Stomach smooth muscle (tissue), 2 donors: ENCODE measurements at regions not wholly inside any gene's neighbourhood (a gene's known extent, or its start where the extent isn't known, plus 50 kb on each side); places are given as distances from the start of the nearest gene placed in this dataset.
"Not testable (repeated sequence)": the region's sequence is repeated elsewhere in the genome, so short reads cannot be mapped to it uniquely, and the experiment has no call there.

Experiments
- H3K27ac ChIP-seq: one replicate; pipeline ENCODE4 v1.7.0; 2013; ENCODE audit warnings: mild to moderate bottlenecking, low read length, inconsistent platforms
- H3K27me3 ChIP-seq, 2 donors: one replicate each; pipeline ENCODE4 v1.7.0; 2013; ENCODE audit warnings: low read length in 2 of 2; ENCODE audit not compliant: insufficient read depth in 2 of 2, control insufficient read depth in 1 of 2
- H3K36me3 ChIP-seq, 2 donors: one replicate each; pipeline ENCODE4 v1.7.0; 2013; ENCODE audit warnings: low read length in 2 of 2; ENCODE audit not compliant: control insufficient read depth in 2 of 2, insufficient read depth in 2 of 2
- H3K4me1 ChIP-seq: one replicate; pipeline ENCODE4 v1.7.0; 2013; ENCODE audit warnings: low read length; ENCODE audit not compliant: control insufficient read depth, insufficient read depth
- H3K4me3 ChIP-seq, 2 donors: one replicate each; pipeline ENCODE4 v1.7.0; 2013; ENCODE audit warnings: low read length in 2 of 2
- H3K9ac ChIP-seq, 2 donors: one replicate each; pipeline ENCODE4 v1.7.0; 2013; ENCODE audit warnings: low read length in 2 of 2, mild to moderate bottlenecking in 1 of 2
- H3K9me3 ChIP-seq, 2 donors: one replicate each; pipeline ENCODE4 v1.7.0; 2013; ENCODE audit warnings: low read length in 2 of 2; ENCODE audit not compliant: control insufficient read depth in 2 of 2
- donor health status: healthy.
- donor health status: Pancreatic carcinoma.

GRCh38 chr2:175690113-175690837 is 311.8 kb downstream of the LNPK start:
- no peak overlapping the region for H3K4me3 ChIP-seq
- H3K36me3 ChIP-seq, result no peaks in the 10 kb centered on the region
- no peaks in the 10 kb centered on the region for H3K9me3 ChIP-seq
- H3K27ac ChIP-seq, result no peak overlapping the region
- no peaks in the 10 kb centered on the region for H3K4me1 ChIP-seq
- H3K27me3 ChIP-seq, result peaks cover 6 to 15% of the 10 kb centered on the region in 2 donors
- no peak overlapping the region for H3K9ac ChIP-seq

- H3K4me3 ChIP-seq, result no peak overlapping the region
- H3K9me3 ChIP-seq, result no peaks in the 10 kb centered on the region
- H3K9ac ChIP-seq, result no peak overlapping the region
- H3K27ac ChIP-seq, result no peak overlapping the region
- H3K36me3 ChIP-seq, result no peaks in the 10 kb centered on the region
- peaks cover 11 to 12% of the 10 kb centered on the region in 2 donors for H3K27me3 ChIP-seq
- H3K4me1 ChIP-seq, result no peaks in the 10 kb centered on the region
Measured at GRCh38 chr2:175688243-175688642, 313.8 kb downstream of the LNPK start.

GRCh38 chr2:175687465-175687864 is 314.6 kb downstream of the LNPK start:
- Histone ChIP-seq H3K9me3 (no peaks in the 10 kb centered on the region), H3K27me3 (peaks cover 12 to 14% of the 10 kb centered on the region in 2 donors), H3K27ac (no peak overlapping the region), H3K9ac (no peak overlapping the region), H3K4me3 (no peak overlapping the region), H3K36me3 (no peaks in the 10 kb centered on the region), H3K4me1 (no peaks in the 10 kb centered on the region)

GRCh38 chr2:175686002-175686401 is 316.1 kb downstream of the LNPK start:
- Histone ChIP-seq H3K36me3 (no peaks in the 10 kb centered on the region), H3K4me1 (no peaks in the 10 kb centered on the region), H3K9me3 (no peaks in the 10 kb centered on the region), H3K9ac (no peak overlapping the region), H3K27me3 (peaks cover 12 to 14% of the 10 kb centered on the region in 2 donors), H3K4me3 (no peak overlapping the region), H3K27ac (no peak overlapping the region)

- Histone ChIP-seq H3K36me3 (no peaks in the 10 kb centered on the region), H3K4me3 (no peak overlapping the region), H3K4me1 (no peaks in the 10 kb centered on the region), H3K9me3 (no peaks in the 10 kb centered on the region), H3K27ac (no peak overlapping the region), H3K9ac (no peak overlapping the region), H3K27me3 (peaks cover 12 to 16% of the 10 kb centered on the region in 2 donors)
Measured at GRCh38 chr2:175684466-175684865, 317.6 kb downstream of the LNPK start.

GRCh38 chr2:175679728-175680127 is 322.3 kb downstream of the LNPK start:
- Histone ChIP-seq H3K27ac (no peak overlapping the region), H3K27me3 (peaks cover 0 to 8% of the 10 kb centered on the region in 2 donors), H3K9me3 (no peaks in the 10 kb centered on the region), H3K36me3 (no peaks in the 10 kb centered on the region), H3K9ac (no peak overlapping the region), H3K4me1 (no peaks in the 10 kb centered on the region), H3K4me3 (no peak overlapping the region)

GRCh38 chr2:175679231-175679630 is 322.8 kb downstream of the LNPK start:
- Histone ChIP-seq H3K36me3 (no peaks in the 10 kb centered on the region), H3K9ac (no peak overlapping the region), H3K9me3 (no peaks in the 10 kb centered on the region), H3K27me3 (peaks cover 0 to 5% of the 10 kb centered on the region in 2 donors), H3K4me3 (no peak overlapping the region), H3K4me1 (no peaks in the 10 kb centered on the region), H3K27ac (no peak overlapping the region)

GRCh38 chr2:175677880-175678279 is 324.2 kb downstream of the LNPK start:
- H3K36me3 ChIP-seq, result no peaks in the 10 kb centered on the region
- peaks cover 0 to 5% of the 10 kb centered on the region in 2 donors for H3K27me3 ChIP-seq
- H3K9me3 ChIP-seq, result no peaks in the 10 kb centered on the region
- H3K27ac ChIP-seq, result no peak overlapping the region
- no peaks in the 10 kb centered on the region for H3K4me1 ChIP-seq
- H3K9ac ChIP-seq, result no peak overlapping the region
- H3K4me3 ChIP-seq, result no peak overlapping the region

- no peak overlapping the region for H3K9ac ChIP-seq
- no peaks in the 10 kb centered on the region for H3K9me3 ChIP-seq
- H3K36me3 ChIP-seq, result no peaks in the 10 kb centered on the region
- H3K4me1 ChIP-seq, result no peaks in the 10 kb centered on the region
- H3K4me3 ChIP-seq, result no peak overlapping the region
- no peak overlapping the region for H3K27ac ChIP-seq
- peaks cover 0 to 2% of the 10 kb centered on the region in 2 donors for H3K27me3 ChIP-seq
Measured at GRCh38 chr2:175676813-175677212, 325.3 kb downstream of the LNPK start.

- not testable (repeated sequence) for H3K9me3 ChIP-seq, H3K9ac ChIP-seq, H3K4me1 ChIP-seq, H3K27me3 ChIP-seq, H3K27ac ChIP-seq, H3K4me3 ChIP-seq, H3K36me3 ChIP-seq
Measured at GRCh38 chr2:175668804-175669203, 333.3 kb downstream of the LNPK start.

GRCh38 chr2:175662335-175662734 is 339.7 kb downstream of the LNPK start:
- no peak overlapping the region for H3K4me3 ChIP-seq
- H3K27ac ChIP-seq, result no peak overlapping the region
- H3K9ac ChIP-seq, result no peak overlapping the region
- no peaks in the 10 kb centered on the region for H3K4me1 ChIP-seq
- peaks cover 0 to 3% of the 10 kb centered on the region in 2 donors for H3K9me3 ChIP-seq
- no peaks in the 10 kb centered on the region for H3K27me3 ChIP-seq
- no peaks in the 10 kb centered on the region for H3K36me3 ChIP-seq
